ENCODE measurements at regions not wholly inside any gene's neighbourhood (a gene's known extent, or its start where the extent isn't known, plus 50 kb on each side); places are given as distances from the start of the nearest gene placed in this dataset.

DNA sequence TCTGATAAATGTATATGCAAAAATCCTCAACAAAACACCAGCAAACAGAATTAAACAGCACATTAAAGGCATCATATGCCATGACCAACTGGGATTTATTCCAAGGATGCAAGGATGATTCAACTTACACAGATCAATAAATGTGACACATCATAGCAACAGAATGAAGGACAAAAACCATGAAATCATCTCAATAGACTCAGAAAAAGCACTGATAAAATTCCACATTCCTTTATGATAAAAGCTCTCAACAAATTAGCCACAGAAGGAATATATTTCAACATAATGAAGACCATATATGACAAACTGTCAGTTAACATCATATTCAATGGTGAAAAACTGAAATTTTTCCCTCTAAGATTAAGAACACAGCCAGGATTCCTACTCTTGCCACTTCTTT lies 691.6 kb downstream of the DIAPH3 start:
- no peak overlapping the region for H3K4me3 Mint-ChIP-seq
- DNase-seq (no peak), ATAC-seq (ENCODE audit: low read depth) (no peak)
- no peaks in the 10 kb centered on the region for H3K36me3 ChIP-seq (replicated peaks in 1 of 2; ENCODE audit: control extremely low read depth in 1 of 2, control insufficient read depth in 1 of 2, extremely low read depth in 1 of 2, insufficient read depth in 2 of 2, low read length in 1 of 2)
- H3K4me1 ChIP-seq (ENCODE audit: control insufficient read depth in 2 of 2, insufficient read depth in 2 of 2, low read length in 2 of 2) = no peaks in the 10 kb centered on the region
- H3K4me3 ChIP-seq (ENCODE audit: control extremely low read depth in 1 of 5, extremely low read depth in 1 of 5, insufficient read depth in 1 of 5, low read depth in 2 of 5, low read length in 4 of 5) = no peak overlapping the region
- no peaks in the 10 kb centered on the region for H3K4me1 Mint-ChIP-seq
- H3K9me3 Mint-ChIP-seq (ENCODE audit: insufficient read depth) = peaks cover 2% of the 10 kb centered on the region
- H2AFZ ChIP-seq (ENCODE audit: insufficient read depth, low read depth, low read length, poor library complexity, severe bottlenecking) = no peak overlapping the region
- no peak overlapping the region for H3K4me2 ChIP-seq (replicated peaks; ENCODE audit: low read depth, low read length, poor library complexity, severe bottlenecking)
- TF ChIP-seq, protein P1, sequence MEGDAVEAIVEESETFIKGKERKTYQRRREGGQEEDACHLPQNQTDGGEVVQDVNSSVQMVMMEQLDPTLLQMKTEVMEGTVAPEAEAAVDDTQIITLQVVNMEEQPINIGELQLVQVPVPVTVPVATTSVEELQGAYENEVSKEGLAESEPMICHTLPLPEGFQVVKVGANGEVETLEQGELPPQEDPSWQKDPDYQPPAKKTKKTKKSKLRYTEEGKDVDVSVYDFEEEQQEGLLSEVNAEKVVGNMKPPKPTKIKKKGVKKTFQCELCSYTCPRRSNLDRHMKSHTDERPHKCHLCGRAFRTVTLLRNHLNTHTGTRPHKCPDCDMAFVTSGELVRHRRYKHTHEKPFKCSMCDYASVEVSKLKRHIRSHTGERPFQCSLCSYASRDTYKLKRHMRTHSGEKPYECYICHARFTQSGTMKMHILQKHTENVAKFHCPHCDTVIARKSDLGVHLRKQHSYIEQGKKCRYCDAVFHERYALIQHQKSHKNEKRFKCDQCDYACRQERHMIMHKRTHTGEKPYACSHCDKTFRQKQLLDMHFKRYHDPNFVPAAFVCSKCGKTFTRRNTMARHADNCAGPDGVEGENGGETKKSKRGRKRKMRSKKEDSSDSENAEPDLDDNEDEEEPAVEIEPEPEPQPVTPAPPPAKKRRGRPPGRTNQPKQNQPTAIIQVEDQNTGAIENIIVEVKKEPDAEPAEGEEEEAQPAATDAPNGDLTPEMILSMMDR (IDR thresholded peaks at IDR 0.05) = no peak
- no peak for TF ChIP-seq EZH2 (IDR thresholded peaks at IDR 0.05; ENCODE audit: borderline replicate concordance, insufficient read depth, low read depth, low read length, poor library complexity, severe bottlenecking)
- no peak overlapping the region for H3K27ac Mint-ChIP-seq
- intact Hi-C loops (cut with micrococcal nuclease) = no loop called here
- CTCF ChIA-PET = no interaction called here
- H3K9me3 ChIP-seq (ENCODE audit: control extremely low read depth in 1 of 3, control insufficient read depth in 2 of 3, insufficient read depth in 1 of 3, low read length in 2 of 3) = peaks cover 0 to 1% (median 0%) of the 10 kb centered on the region in 3 donors
- H3K27ac ChIP-seq (ENCODE audit: low read length in 2 of 2) = no peak overlapping the region
- H4K20me1 ChIP-seq (ENCODE audit: control insufficient read depth, insufficient read depth, low read length, poor library complexity, severe bottlenecking) = no peaks in the 10 kb centered on the region
- no peaks in the 10 kb centered on the region for H3K27me3 Mint-ChIP-seq
- no peaks in the 10 kb centered on the region for H3K27me3 ChIP-seq (replicated peaks in 1 of 4; ENCODE audit: control extremely low read depth in 1 of 4, control insufficient read depth in 3 of 4, insufficient read depth in 4 of 4, low read length in 3 of 4)
- H3K9ac ChIP-seq (ENCODE audit: low read length) = no peak overlapping the region
- no peaks in the 10 kb centered on the region for H3K79me2 ChIP-seq (ENCODE audit: control insufficient read depth, insufficient read depth, low read length)
- POLR2A ChIA-PET = no interaction called here

DNA sequence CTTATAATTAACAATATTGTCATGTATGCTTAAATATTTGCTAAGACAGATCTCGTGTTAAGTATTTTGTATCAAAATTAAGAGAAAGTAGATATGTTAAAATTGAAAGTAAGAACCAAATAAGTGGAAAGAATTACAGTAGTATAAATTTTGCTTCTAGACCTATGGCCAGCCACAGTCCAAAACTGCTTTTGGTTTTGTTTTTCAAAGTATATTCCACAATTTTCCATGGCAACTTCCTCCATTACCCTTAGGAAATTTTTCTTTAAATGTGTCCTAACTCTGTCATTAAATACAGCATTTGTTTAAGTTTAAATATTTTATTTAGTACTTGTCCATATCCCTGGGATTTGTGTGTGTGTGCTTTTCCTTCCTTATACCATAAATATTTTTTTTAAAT lies 689.0 kb downstream of the DIAPH3 start:
- H3K9me3 ChIP-seq (ENCODE audit: control extremely low read depth in 1 of 3, control insufficient read depth in 2 of 3, insufficient read depth in 1 of 3, low read length in 2 of 3) = peaks cover 0 to 1% (median 0%) of the 10 kb centered on the region in 3 donors
- Mint-ChIP-seq H3K27me3 (no peaks in the 10 kb centered on the region), H3K4me1 (no peaks in the 10 kb centered on the region), H3K4me3 (no peak overlapping the region), H3K9me3 (ENCODE audit: insufficient read depth) (no peaks in the 10 kb centered on the region), H3K27ac (no peak overlapping the region)
- TF ChIP-seq, protein P1 (IDR thresholded peaks at IDR 0.05) = no peak
- no peak for TF ChIP-seq EZH2 (IDR thresholded peaks at IDR 0.05; ENCODE audit: borderline replicate concordance, insufficient read depth, low read depth, low read length, poor library complexity, severe bottlenecking)
- H2AFZ ChIP-seq (ENCODE audit: insufficient read depth, low read depth, low read length, poor library complexity, severe bottlenecking) = no peak overlapping the region
- H3K27ac ChIP-seq (ENCODE audit: low read length in 2 of 2) = no peak overlapping the region
- no peak overlapping the region for H3K9ac ChIP-seq (ENCODE audit: low read length)
- ChIA-PET CTCF (no interaction called here), POLR2A (no interaction called here)
- H3K4me2 ChIP-seq (replicated peaks; ENCODE audit: low read depth, low read length, poor library complexity, severe bottlenecking) = no peak overlapping the region
- ATAC-seq (ENCODE audit: low read depth) (no peak), DNase-seq (no peak)
- no peaks in the 10 kb centered on the region for H3K36me3 ChIP-seq (replicated peaks in 1 of 2; ENCODE audit: control extremely low read depth in 1 of 2, control insufficient read depth in 1 of 2, extremely low read depth in 1 of 2, insufficient read depth in 2 of 2, low read length in 1 of 2)
- H3K4me3 ChIP-seq (ENCODE audit: control extremely low read depth in 1 of 5, extremely low read depth in 1 of 5, insufficient read depth in 1 of 5, low read depth in 2 of 5, low read length in 4 of 5) = no peak overlapping the region
- H3K4me1 ChIP-seq (ENCODE audit: control insufficient read depth in 2 of 2, insufficient read depth in 2 of 2, low read length in 2 of 2) = no peaks in the 10 kb centered on the region
- no peaks in the 10 kb centered on the region for H3K27me3 ChIP-seq (replicated peaks in 1 of 4; ENCODE audit: control extremely low read depth in 1 of 4, control insufficient read depth in 3 of 4, insufficient read depth in 4 of 4, low read length in 3 of 4)
- no peaks in the 10 kb centered on the region for H4K20me1 ChIP-seq (ENCODE audit: control insufficient read depth, insufficient read depth, low read length, poor library complexity, severe bottlenecking)
- no peaks in the 10 kb centered on the region for H3K79me2 ChIP-seq (ENCODE audit: control insufficient read depth, insufficient read depth, low read length)
- WGBS (ENCODE audit: insufficient coverage) = no CpG with 5 or more reads among the region's 1 CpG
- intact Hi-C loops (cut with micrococcal nuclease) = no loop called here
